Trophoblast cell (in vitro differentiated cells and primary cell): ENCODE measurements at regions not wholly inside any gene's neighbourhood (a gene's known extent, or its start where the extent isn't known, plus 50 kb on each side); places are given as distances from the start of the nearest gene placed in this dataset.

Experiments used
- DNase-seq, 2 donors: peaks; one replicate each; pipeline ENCODE4 v3.0.0-alpha.2; 2016
- H2AFZ ChIP-seq: 2 replicates; pipeline ENCODE4 v1.6.1; 2013; ENCODE audit warnings: low read length, moderate library complexity, mild to moderate bottlenecking; ENCODE audit not compliant: insufficient read depth, poor library complexity
- H2AK5ac ChIP-seq: 2 replicates; pipeline ENCODE4 v1.6.1; 2013; ENCODE audit warnings: mild to moderate bottlenecking, low read length
- H2BK120ac ChIP-seq: 2 replicates; pipeline ENCODE4 v1.6.1; 2013; ENCODE audit warnings: low read length, mild to moderate bottlenecking, moderate library complexity; ENCODE audit not compliant: insufficient read depth, poor library complexity
- H2BK12ac ChIP-seq: 2 replicates; pipeline ENCODE4 v1.6.1; 2013; ENCODE audit warnings: mild to moderate bottlenecking, low read length, moderate library complexity
- H2BK5ac ChIP-seq: 2 replicates; pipeline ENCODE4 v1.6.1; 2013; ENCODE audit warnings: low read length, low read depth, moderate library complexity, mild to moderate bottlenecking; ENCODE audit not compliant: poor library complexity
- H3K14ac ChIP-seq: 2 replicates; pipeline ENCODE4 v1.6.1; 2013; ENCODE audit warnings: mild to moderate bottlenecking, low read length
- H3K18ac ChIP-seq: 2 replicates; pipeline ENCODE4 v1.6.1; 2013; ENCODE audit warnings: mild to moderate bottlenecking, low read length
- H3K23ac ChIP-seq: 2 replicates; pipeline ENCODE4 v1.6.1; 2013; ENCODE audit warnings: low read length
- H3K27ac ChIP-seq: 2 replicates; pipeline ENCODE4 v1.5.1; 2013; ENCODE audit warnings: low read depth, mild to moderate bottlenecking, inconsistent platforms, low read length, moderate library complexity
- H3K27me3 ChIP-seq: 2 replicates; pipeline ENCODE4 v1.6.1; 2013; ENCODE audit warnings: inconsistent platforms, mild to moderate bottlenecking, low read length, moderate library complexity; ENCODE audit not compliant: insufficient read depth
- H3K36me3 ChIP-seq, 2 experiments: 1 replicate in 1 of 2; 2 replicates in 1 of 2; pipeline ENCODE4 v1.6.1; 2013; ENCODE audit warnings: low read length in 2 of 2, mild to moderate bottlenecking in 2 of 2, moderate library complexity in 1 of 2; ENCODE audit not compliant: insufficient read depth in 2 of 2, control insufficient read depth in 1 of 2
- H3K4ac ChIP-seq: 2 replicates; pipeline ENCODE4 v1.6.1; 2013; ENCODE audit warnings: low read depth, mild to moderate bottlenecking, low read length, moderate library complexity
- H3K4me1 ChIP-seq, 2 experiments: 1 replicate in 1 of 2; 2 replicates in 1 of 2; pipeline ENCODE4 v1.6.1; 2013; ENCODE audit warnings: low read length in 2 of 2, mild to moderate bottlenecking in 2 of 2, moderate library complexity in 1 of 2; ENCODE audit not compliant: insufficient read depth in 2 of 2, control insufficient read depth in 1 of 2
- H3K4me2 ChIP-seq: 2 replicates; pipeline ENCODE4 v1.6.1; 2013; ENCODE audit warnings: inconsistent platforms, mild to moderate bottlenecking, low read length, moderate library complexity
- H3K4me3 ChIP-seq: 2 replicates; pipeline ENCODE4 v1.5.1; 2013; ENCODE audit warnings: mild to moderate bottlenecking, low read depth, low read length, inconsistent platforms
- H3K79me1 ChIP-seq: one replicate; pipeline ENCODE4 v1.6.1; 2013; ENCODE audit warnings: low read length
- H3K79me2 ChIP-seq: 2 replicates; pipeline ENCODE4 v1.6.1; 2013; ENCODE audit warnings: low read length, mild to moderate bottlenecking; ENCODE audit not compliant: control insufficient read depth, insufficient read depth, poor library complexity
- H3K9ac ChIP-seq: 2 replicates; pipeline ENCODE4 v1.6.1; 2013; ENCODE audit warnings: mild to moderate bottlenecking, low read length
- H3K9me3 ChIP-seq: 2 replicates; pipeline ENCODE4 v1.6.1; 2013; ENCODE audit warnings: low read depth, mild to moderate bottlenecking, control low read depth, inconsistent platforms, low read length; ENCODE audit not compliant: insufficient read depth
- H4K12ac ChIP-seq: 2 replicates; pipeline ENCODE4 v1.6.1; 2013; ENCODE audit warnings: low read depth, mild to moderate bottlenecking, low read length, moderate library complexity
- H4K8ac ChIP-seq: 2 replicates; pipeline ENCODE4 v1.6.1; 2013; ENCODE audit warnings: low read depth, mild to moderate bottlenecking, low read length, moderate library complexity
- H4K91ac ChIP-seq: one replicate; pipeline ENCODE4 v1.6.1; 2013; ENCODE audit warnings: low read depth, mild to moderate bottlenecking, low read length, moderate library complexity
- WGBS: extraction: QIAGEN DNeasy Blood & Tissue Kit; methylation state at CpG from one replicate; pipeline ENCODE4 v1.1.7; 2013; ENCODE audit warnings: missing lambda C conversion rate; ENCODE audit not compliant: insufficient read length, insufficient coverage; ENCODE audit errors: extremely low coverage; 5-methylcytosine and 5-hydroxymethylcytosine counted together

- H3K9me3 ChIP-seq: no peaks in the 10 kb centered on the region
- no peak overlapping the region for H3K27ac ChIP-seq
- no peak overlapping the region for H2BK120ac ChIP-seq
- H3K4me2 ChIP-seq: no peak overlapping the region
- no CpG with 5 or more reads among the region's 13 CpGs for WGBS
- H3K79me2 ChIP-seq: no peaks in the 10 kb centered on the region
- H3K14ac ChIP-seq: no peak overlapping the region
- no peak overlapping the region for H3K4me3 ChIP-seq
- no peak overlapping the region for H4K91ac ChIP-seq
- no peak overlapping the region for H3K9ac ChIP-seq
- no peak overlapping the region for H3K23ac ChIP-seq
- H3K36me3 ChIP-seq: no peaks in the 10 kb centered on the region
- H3K4me1 ChIP-seq: no peaks in the 10 kb centered on the region
- no peaks in the 10 kb centered on the region for H3K79me1 ChIP-seq
- H2BK12ac ChIP-seq: no peak overlapping the region
- no peak overlapping the region for H4K12ac ChIP-seq
- no peaks in the 10 kb centered on the region for H3K27me3 ChIP-seq
- no peak overlapping the region for H3K4ac ChIP-seq
- no peak overlapping the region for H2AFZ ChIP-seq
- no peak overlapping the region for H2AK5ac ChIP-seq
- no peak for DNase-seq
- H3K18ac ChIP-seq: no peak overlapping the region
- no peak overlapping the region for H4K8ac ChIP-seq
- no peak overlapping the region for H2BK5ac ChIP-seq
Measured at GRCh38 chr16:86363836-86364618, 146.3 kb upstream of the FOXF1 start.

DNA sequence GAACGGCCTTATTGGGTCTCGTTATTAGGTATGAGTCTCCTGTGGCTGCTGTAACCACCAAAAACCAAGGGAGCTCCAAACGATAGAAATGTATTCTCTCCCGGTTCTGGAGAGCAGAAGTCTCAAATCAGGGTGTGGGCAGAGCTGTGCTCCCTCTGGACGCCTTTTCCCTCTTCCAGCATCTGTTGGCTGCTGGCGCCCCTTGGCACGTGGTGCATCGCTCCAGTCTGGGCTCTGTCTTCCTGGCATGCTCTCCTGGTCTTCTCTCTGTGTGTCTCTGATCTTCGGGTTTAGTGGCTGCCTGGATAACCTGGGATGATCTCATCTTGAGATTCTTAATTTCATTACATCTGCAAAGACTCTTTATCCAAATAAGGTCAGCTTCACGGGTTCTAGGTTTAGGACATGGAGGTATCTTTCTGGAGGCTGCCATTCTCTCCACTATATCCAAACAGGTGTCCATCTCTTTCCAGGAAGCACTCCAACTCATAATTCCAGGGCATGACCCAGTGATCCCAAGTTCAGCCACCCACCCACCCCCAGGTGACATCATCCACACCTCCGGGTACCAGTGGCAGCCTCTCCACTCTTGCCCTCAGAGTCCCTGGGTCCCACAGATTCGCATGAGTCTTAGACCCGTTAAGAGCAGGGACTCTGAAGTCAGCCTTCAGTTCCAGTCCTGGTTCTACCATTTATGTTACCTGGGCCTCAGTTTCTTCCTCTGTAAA, 145.5 kb upstream of the FOXF1 start:
- H2AK5ac ChIP-seq: no peak overlapping the region
- H3K27me3 ChIP-seq: no peaks in the 10 kb centered on the region
- DNase-seq: no peak
- H3K27ac ChIP-seq: no peak overlapping the region
- no peaks in the 10 kb centered on the region for H3K79me2 ChIP-seq
- no peak overlapping the region for H3K23ac ChIP-seq
- no peaks in the 10 kb centered on the region for H3K36me3 ChIP-seq
- no peak overlapping the region for H3K4ac ChIP-seq
- no peaks in the 10 kb centered on the region for H3K9me3 ChIP-seq
- H2BK12ac ChIP-seq: no peak overlapping the region
- no peak overlapping the region for H3K4me2 ChIP-seq
- WGBS: no CpG with 5 or more reads among the region's 13 CpGs
- H4K91ac ChIP-seq: no peak overlapping the region
- no peak overlapping the region for H4K12ac ChIP-seq
- no peak overlapping the region for H3K9ac ChIP-seq
- H3K18ac ChIP-seq: no peak overlapping the region
- no peak overlapping the region for H2BK120ac ChIP-seq
- no peak overlapping the region for H3K14ac ChIP-seq
- H2BK5ac ChIP-seq: no peak overlapping the region
- H3K79me1 ChIP-seq: no peaks in the 10 kb centered on the region
- H3K4me1 ChIP-seq: no peaks in the 10 kb centered on the region
- H4K8ac ChIP-seq: no peak overlapping the region
- no peak overlapping the region for H2AFZ ChIP-seq
- no peak overlapping the region for H3K4me3 ChIP-seq

DNA sequence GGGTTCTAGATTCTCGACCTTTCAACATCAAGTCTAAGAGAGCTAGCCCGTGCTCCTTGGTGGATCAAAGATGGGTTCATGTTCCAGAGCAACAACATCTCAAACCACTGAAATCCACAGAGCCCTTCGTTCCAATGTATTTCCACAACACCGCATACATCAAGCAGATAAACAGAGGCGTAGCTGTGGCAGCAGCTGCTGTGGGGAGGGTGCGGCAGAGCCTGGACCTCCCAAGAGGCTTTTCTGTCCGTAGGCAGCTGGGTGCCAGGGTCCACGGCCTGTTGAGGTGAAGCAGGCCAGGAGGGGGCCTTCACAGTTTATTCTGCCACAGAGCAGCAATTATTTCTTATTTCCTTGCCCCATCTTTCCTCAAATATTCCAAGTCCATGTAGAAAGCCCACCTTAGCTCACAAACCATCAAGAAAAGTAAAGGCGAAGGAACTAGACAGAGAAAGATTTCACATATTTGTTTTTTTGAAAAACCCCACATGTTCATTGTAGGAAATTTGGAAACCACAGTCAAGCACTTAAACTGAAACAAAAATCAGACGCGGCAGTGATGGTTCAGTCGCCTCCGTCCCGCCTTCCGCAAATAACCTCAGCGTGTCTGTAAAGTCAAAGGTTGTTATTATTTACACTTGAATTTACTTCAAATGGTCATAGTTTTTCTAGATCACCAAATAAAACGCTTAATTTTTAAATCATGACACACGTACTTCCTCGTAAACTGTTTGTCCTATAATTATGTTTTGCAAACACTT, 144.6 kb upstream of the FOXF1 start:
- H2AK5ac ChIP-seq: no peak overlapping the region
- no peak overlapping the region for H3K18ac ChIP-seq
- no peak overlapping the region for H3K4me2 ChIP-seq
- H3K9me3 ChIP-seq: no peaks in the 10 kb centered on the region
- H3K79me1 ChIP-seq: no peaks in the 10 kb centered on the region
- no peak overlapping the region for H2AFZ ChIP-seq
- H3K9ac ChIP-seq: no peak overlapping the region
- no peaks in the 10 kb centered on the region for H3K36me3 ChIP-seq
- H4K8ac ChIP-seq: no peak overlapping the region
- H2BK5ac ChIP-seq: no peak overlapping the region
- DNase-seq: no peak
- H3K14ac ChIP-seq: no peak overlapping the region
- no peak overlapping the region for H3K4ac ChIP-seq
- H3K27me3 ChIP-seq: no peaks in the 10 kb centered on the region
- no peaks in the 10 kb centered on the region for H3K79me2 ChIP-seq
- no peak overlapping the region for H4K12ac ChIP-seq
- H3K23ac ChIP-seq: no peak overlapping the region
- no peaks in the 10 kb centered on the region for H3K4me1 ChIP-seq
- no CpG with 5 or more reads among the region's 19 CpGs for WGBS
- no peak overlapping the region for H2BK12ac ChIP-seq
- H4K91ac ChIP-seq: no peak overlapping the region
- H3K27ac ChIP-seq: no peak overlapping the region
- H3K4me3 ChIP-seq: no peak overlapping the region
- no peak overlapping the region for H2BK120ac ChIP-seq

DNA sequence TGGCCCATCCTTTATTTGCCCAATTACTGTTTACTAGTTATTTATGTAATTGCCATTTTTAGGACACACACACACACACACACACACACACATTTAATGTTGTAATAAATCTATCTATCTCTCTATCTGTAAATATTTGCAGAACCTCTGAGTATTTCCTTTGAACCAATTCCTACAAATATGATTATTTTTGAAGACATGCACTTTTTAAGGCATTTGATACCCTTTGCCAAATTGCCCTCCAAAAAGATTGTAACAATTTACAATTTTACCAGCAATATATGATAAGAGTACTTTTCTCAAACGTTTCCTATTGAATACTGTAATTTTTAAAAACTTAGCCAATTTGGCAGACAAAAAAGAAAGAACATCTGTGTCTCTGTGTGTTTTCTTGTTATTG, 143.8 kb upstream of the FOXF1 start:
- Histone ChIP-seq H3K4ac (no peak overlapping the region), H3K18ac (no peak overlapping the region)

More for the DNA sequence above, 143.8 kb upstream of the FOXF1 start:
- Histone ChIP-seq H3K9ac (no peak overlapping the region), H3K4me2 (no peak overlapping the region), H2BK5ac (no peak overlapping the region), H3K27ac (no peak overlapping the region), H3K79me2 (no peaks in the 10 kb centered on the region), H2BK12ac (no peak overlapping the region), H2BK120ac (no peak overlapping the region), H2AFZ (no peak overlapping the region), H3K27me3 (no peaks in the 10 kb centered on the region), H3K14ac (no peak overlapping the region), H3K23ac (no peak overlapping the region), H4K8ac (no peak overlapping the region), H2AK5ac (no peak overlapping the region), H4K91ac (no peak overlapping the region), H3K79me1 (no peaks in the 10 kb centered on the region), H3K36me3 (no peaks in the 10 kb centered on the region), H4K12ac (no peak overlapping the region), H3K4me3 (no peak overlapping the region), H3K4me1 (no peaks in the 10 kb centered on the region), H3K9me3 (no peaks in the 10 kb centered on the region)
- WGBS: no CpG with 5 or more reads among the region's 1 CpG
- no peak for DNase-seq
